K562 (cell line): ENCODE measurements at regions not wholly inside any gene's neighbourhood (a gene's known extent, or its start where the extent isn't known, plus 50 kb on each side); places are given as distances from the start of the nearest gene placed in this dataset.

Source experiments
- ATAC-seq: fragments of 200-7000 bp; cut with Tn5 transposase; 3 replicates; pipeline ENCODE4 v1.9.1; 2020; ENCODE audit warnings: moderate library complexity
- BruUV-seq: library from RNA; stranded (reverse); fragments of 400-500 nt; replicated peaks from 2 replicates; lab custom pipeline; 2021; lab: Mats Ljungman, UMichigan
- CTCF ChIA-PET: fragments of 300-600 bp; formaldehyde crosslinking; extraction: SDS; loops from one replicate; lab custom pipeline; 2021; ENCODE audit warnings: low intra/inter-chr PET ratio; lab: Yijun Ruan, JAX
- POLR2A ChIA-PET: fragments of 300-600, 350-650 bp; sonication (Branson Sonifier 250); formaldehyde crosslinking; extraction: SDS; loops from one replicate; lab custom pipeline; 2021; ENCODE audit warnings: antibody characterized with exemption, inconsistent platforms; lab: Yijun Ruan, JAX
- DNase-seq, 4 experiments: peaks; one replicate each; pipeline versions ENCODE4 v3.0.0 to v3.0.0-alpha.2; 2011 to 2018; ENCODE audit warnings: low spot score in 3 of 4, mixed read lengths in 3 of 4; ENCODE audit errors: extremely low read depth in 1 of 4
- FAIRE-seq: peaks from 2 replicates; lab custom pipeline; 2011; peaks lifted over from hg19 to GRCh38; lab: Jason Lieb, UNC
- H2AFZ ChIP-seq: 2 replicates; pipeline ENCODE4 v1.6.0; 2011; ENCODE audit warnings: low read depth, low read length, control low read depth, inconsistent platforms
- H3K27ac ChIP-seq: fragments of 200-600 bp; 3 replicates; pipeline ENCODE4 v1.8.0; 2011; ENCODE audit warnings: low read depth, mild to moderate bottlenecking, control low read depth, inconsistent platforms, low read length, moderate library complexity, mixed read lengths; ENCODE audit errors: extremely low read depth
- H3K27me3 ChIP-seq, 2 experiments: fragments of 300-600 bp in 1 of 2; 2 replicates in 1 of 2; 3 replicates in 1 of 2; pipeline versions ENCODE4 v1.6.0 to v1.8.0; 2011; ENCODE audit warnings: inconsistent platforms in 2 of 2, low read length in 2 of 2, mild to moderate bottlenecking in 1 of 2, mixed read lengths in 1 of 2, moderate library complexity in 1 of 2; ENCODE audit not compliant: control insufficient read depth in 2 of 2, insufficient read depth in 2 of 2
- H3K36me3 ChIP-seq: fragments of 300-600 bp; 3 replicates; pipeline ENCODE4 v1.8.0; 2011; ENCODE audit warnings: mild to moderate bottlenecking, low read length, inconsistent platforms; ENCODE audit not compliant: control insufficient read depth, insufficient read depth
- H3K4me1 ChIP-seq, 2 experiments: fragments of 200-600 bp in 1 of 2; replicated peaks in 1 of 2; 2 replicates in 1 of 2; 3 replicates in 1 of 2; pipeline versions ENCODE4 v1.5.1 to v1.8.0; 2011; ENCODE audit warnings: inconsistent platforms in 2 of 2, low read length in 2 of 2, mild to moderate bottlenecking in 1 of 2, mixed read lengths in 1 of 2, moderate library complexity in 1 of 2; ENCODE audit not compliant: control insufficient read depth in 2 of 2, insufficient read depth in 2 of 2
- H3K4me2 ChIP-seq: 2 replicates; pipeline ENCODE4 v1.6.1; 2011; ENCODE audit warnings: low read length, control low read depth, inconsistent platforms, mixed read lengths; ENCODE audit not compliant: insufficient read depth
- H3K4me3 ChIP-seq: fragments of 200-600 bp; sonication (generic), shearing (Covaris generic); 2 replicates; pipeline ENCODE4 v1.5.1; 2016; ENCODE audit warnings: control low read depth, inconsistent platforms
- H3K79me2 ChIP-seq: fragments of 200-600 bp; 3 replicates; pipeline ENCODE4 v1.8.0; 2011; ENCODE audit warnings: low read length, inconsistent platforms; ENCODE audit not compliant: control insufficient read depth, insufficient read depth
- H3K9ac ChIP-seq, 2 experiments: 2 replicates each; pipeline versions ENCODE4 v1.6.0 to v1.6.1; 2011; ENCODE audit warnings: low read depth in 2 of 2, low read length in 2 of 2, control low read depth in 1 of 2, inconsistent platforms in 1 of 2, mild to moderate bottlenecking in 1 of 2, mixed read lengths in 1 of 2; ENCODE audit not compliant: insufficient read depth in 1 of 2
- H3K9me1 ChIP-seq: one replicate; pipeline ENCODE4 v1.6.0; 2011; ENCODE audit warnings: inconsistent platforms, mild to moderate bottlenecking, low read length, moderate library complexity; ENCODE audit not compliant: control insufficient read depth, insufficient read depth
- H3K9me3 ChIP-seq: replicated peaks from 2 replicates; pipeline ENCODE4 v1.5.1; 2011; ENCODE audit warnings: low read depth, low read length, inconsistent platforms; ENCODE audit not compliant: control insufficient read depth, insufficient read depth
- H4K20me1 ChIP-seq: replicated peaks from 2 replicates; pipeline ENCODE4 v1.6.1; 2011; ENCODE audit warnings: low read length, inconsistent platforms, mixed read lengths; ENCODE audit not compliant: control insufficient read depth, insufficient read depth
- ELF1 ChIP-seq: fragments of 200-800 bp; sonication (Bioruptor generic); IDR thresholded peaks from 2 replicates; pipeline ENCODE4 v1.6.1; 2016; ENCODE audit warnings: missing genetic modification characterization, missing compliant biosample characterization
- EZH2 ChIP-seq: IDR thresholded peaks from 2 replicates; pipeline ENCODE4 v1.6.1; 2012; ENCODE audit warnings: low read depth, mild to moderate bottlenecking, inconsistent platforms, low read length, borderline replicate concordance
- FIP1L1 ChIP-seq: fragments of 200-400 bp; formaldehyde crosslinking; IDR thresholded peaks from 2 replicates; pipeline ENCODE4 v1.6.1; 2018; ENCODE audit warnings: mild to moderate bottlenecking, low read depth, low read length; ENCODE audit not compliant: poor library complexity, severe bottlenecking
- HBP1 ChIP-seq: fragments of 450-650 bp; formaldehyde crosslinking; IDR thresholded peaks from 2 replicates; pipeline ENCODE4 v1.4.0; 2022; ENCODE audit warnings: missing genetic modification characterization
- MAFG ChIP-seq: fragments of 450-650 bp; conservative IDR thresholded peaks from 2 replicates; pipeline ENCODE4 v1.6.1; 2016; ENCODE audit warnings: missing genetic modification characterization, missing compliant biosample characterization
- POLR3G ChIP-seq: IDR thresholded peaks from 2 replicates; pipeline ENCODE4 v1.6.1; 2011; ENCODE audit not compliant: insufficient read length, insufficient replicate concordance; ENCODE audit errors: extremely low read depth
- PRMT5 ChIP-seq: sonication (generic); formaldehyde crosslinking; IDR thresholded peaks from 2 replicates; pipeline ENCODE4 v1.5.0; 2020; ENCODE audit warnings: missing genetic modification reagents
- RAD21 ChIP-seq, 2 experiments: fragments of 250-450 bp in 1 of 2; fragments of 450-650 bp in 1 of 2; sonication (Bioruptor Pico) in 1 of 2; formaldehyde crosslinking in 1 of 2; IDR thresholded peaks in 1 of 2; conservative IDR thresholded peaks in 1 of 2; 2 replicates each; pipeline versions ENCODE4 v1.4.0 to v1.8.0; 2020 to 2022; ENCODE audit warnings: mild to moderate bottlenecking in 2 of 2, moderate library complexity in 1 of 2
- SIRT6 ChIP-seq: IDR thresholded peaks from one replicate; pipeline ENCODE4 v1.6.1; 2012; ENCODE audit warnings: low read depth, mild to moderate bottlenecking, control low read depth, inconsistent platforms, low read length, moderate library complexity
- SMC3 ChIP-seq: conservative IDR thresholded peaks from 2 replicates; pipeline ENCODE4 v1.6.1; 2011; ENCODE audit warnings: low read depth, low read length, improper control_type of control experiment; ENCODE audit not compliant: insufficient read depth
- SPI1 ChIP-seq: IDR thresholded peaks from 2 replicates; pipeline ENCODE4 v1.6.1; 2011; ENCODE audit warnings: low read depth, low read length, control low read depth, borderline replicate concordance
- TCF15 ChIP-seq: fragments of 250-450 bp; sonication (Bioruptor Pico); IDR thresholded peaks from 2 replicates; pipeline ENCODE4 v1.8.0; 2022; ENCODE audit warnings: moderate library complexity, mild to moderate bottlenecking, inconsistent platforms
- TFE3 ChIP-seq: fragments of 450-650 bp; formaldehyde crosslinking; IDR thresholded peaks from 2 replicates; pipeline ENCODE4 v1.4.0; 2020; ENCODE audit warnings: mild to moderate bottlenecking, mixed read lengths
- ZKSCAN3 ChIP-seq: fragments of 250-450 bp; sonication (Bioruptor Pico); IDR thresholded peaks from 2 replicates; pipeline ENCODE4 v1.4.0; 2020
- ZNF696 ChIP-seq: fragments of 250-450 bp; sonication (Bioruptor Pico); conservative IDR thresholded peaks from 2 replicates; pipeline ENCODE4 v1.4.0; 2020; ENCODE audit warnings: mild to moderate bottlenecking, moderate library complexity
- WGBS: fragments of 100-300 bp; shearing (Covaris generic); methylation state at CpG from one replicate; pipeline ENCODE4 v1.1.6; 2016; ENCODE audit warnings: low coverage, mixed read lengths; ENCODE audit not compliant: insufficient coverage; ENCODE audit errors: missing lambda C conversion rate; 5-methylcytosine and 5-hydroxymethylcytosine counted together
- in situ Hi-C: fragments of 300-500 bp; cut with MboI; formaldehyde crosslinking; loops from 4 replicates; pipeline ENCODE4 v1.15.0; 2018; ENCODE audit warnings: inconsistent platforms, mixed read lengths
- intact Hi-C: fragments of 100-400 bp; cut with micrococcal nuclease; formaldehyde crosslinking; loops from 2 replicates; pipeline ENCODE4 v1.14.2; 2022

GRCh38 chr7:52685333-52685732 lies 350.1 kb upstream of the POM121L12 start:
- H4K20me1 ChIP-seq = no peaks in the 10 kb centered on the region
- no peak overlapping the region for H2AFZ ChIP-seq
- no peaks in the 10 kb centered on the region for H3K27me3 ChIP-seq
- no peaks in the 10 kb centered on the region for H3K9me3 ChIP-seq
- WGBS = 0% methylated on average over 3 of the region's 3 CpGs
- H3K79me2 ChIP-seq = no peaks in the 10 kb centered on the region
- BruUV-seq = no TSS peak
- TF ChIP-seq TFE3 (peak; percentile 61), SPI1 (no peak)
- ATAC-seq (no peak), DNase-seq (no peak), FAIRE-seq (no peak)
- ChIA-PET CTCF (no interaction called here), POLR2A (no interaction called here)
- H3K27ac ChIP-seq = no peak overlapping the region
- no peak overlapping the region for H3K4me2 ChIP-seq
- H3K4me1 ChIP-seq = no peaks in the 10 kb centered on the region
- no peaks in the 10 kb centered on the region for H3K36me3 ChIP-seq
- no peaks in the 10 kb centered on the region for H3K9me1 ChIP-seq
- in situ Hi-C loops (no loop called here), intact Hi-C loops (no loop called here)
- H3K9ac ChIP-seq = no peak overlapping the region
- H3K4me3 ChIP-seq = no peak overlapping the region

- no TSS peak for BruUV-seq
- WGBS = 0% methylated on average over 2 of the region's 2 CpGs
- TF ChIP-seq SIRT6 (no peak), ZNF696 (CRISPR knock-in tag) (no peak), RAD21 (CRISPR knock-in tag; conservative IDR thresholded peaks at IDR 0.05 in 1 of 2, IDR thresholded peaks at IDR 0.05 in 1 of 2) (no peak), POLR3G (no peak), TCF15 (CRISPR knock-in tag) (no peak), SMC3 (no peak), HBP1 (no peak), PRMT5 (CRISPR knock-in tag) (no peak), ELF1 (tag) (no peak), EZH2 (no peak), FIP1L1 (no peak), ZKSCAN3 (CRISPR knock-in tag) (no peak), MAFG (no peak)
Observed at GRCh38 chr7:52684388-52684787, 351.0 kb upstream of the POM121L12 start.

More at GRCh38 chr7:52684388-52684787, 351.0 kb upstream of the POM121L12 start:
- no peak overlapping the region for H2AFZ ChIP-seq
- no peaks in the 10 kb centered on the region for H4K20me1 ChIP-seq
- DNase-seq (no peak), FAIRE-seq (no peak), ATAC-seq (no peak)
- POLR2A ChIA-PET = no interaction called here
- no peaks in the 10 kb centered on the region for H3K4me1 ChIP-seq
- no peaks in the 10 kb centered on the region for H3K9me3 ChIP-seq
- intact Hi-C loops (no loop called here), in situ Hi-C loops (no loop called here)
- H3K9ac ChIP-seq = no peak overlapping the region
- no peak overlapping the region for H3K27ac ChIP-seq
- H3K36me3 ChIP-seq = no peaks in the 10 kb centered on the region
- no peaks in the 10 kb centered on the region for H3K27me3 ChIP-seq
- no peak overlapping the region for H3K4me3 ChIP-seq
- H3K9me1 ChIP-seq = no peaks in the 10 kb centered on the region
- H3K79me2 ChIP-seq = no peaks in the 10 kb centered on the region
- no peak overlapping the region for H3K4me2 ChIP-seq
- CTCF ChIA-PET = no interaction called here
